Lower leg skin (tissue), 3 donors: ENCODE measurements at regions not wholly inside any gene's neighbourhood (a gene's known extent, or its start where the extent isn't known, plus 50 kb on each side); places are given as distances from the start of the nearest gene placed in this dataset.

Experiments used
- POLR2A ChIP-seq, 2 donors: fragments of 450-650 bp; IDR thresholded peaks; one replicate each; pipeline ENCODE4 v1.6.1; 2016 to 2017; ENCODE audit warnings: antibody characterized with exemption in 2 of 2, mild to moderate bottlenecking in 1 of 2, moderate library complexity in 1 of 2
- TF ChIP-seq, protein P1 (sequence below), 3 donors: fragments of 450-650 bp; IDR thresholded peaks; one replicate each; pipeline ENCODE4 v1.5.1; 2016; ENCODE audit warnings: antibody characterized with exemption in 3 of 3, mild to moderate bottlenecking in 3 of 3, moderate library complexity in 2 of 3

DNA sequence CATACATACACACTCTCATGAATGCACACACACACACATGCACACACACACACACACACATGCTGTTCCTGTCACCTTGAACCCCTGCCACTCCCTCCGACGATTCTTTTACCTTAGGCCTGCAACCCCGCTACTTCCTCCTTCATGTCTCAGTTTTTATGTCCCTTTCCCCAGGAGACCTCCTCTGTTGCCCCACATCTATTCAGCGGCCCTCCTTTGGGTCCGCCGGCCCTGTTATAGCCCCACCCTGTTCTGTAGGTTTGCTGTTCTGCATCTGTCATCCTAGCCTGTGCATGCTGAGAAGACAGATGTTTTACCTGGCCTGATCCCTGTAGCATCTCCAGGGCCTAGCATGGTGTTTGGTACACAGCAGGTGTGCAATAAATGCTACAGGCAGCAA lies 161.6 kb upstream of the PCBD1 start:
- TF ChIP-seq, protein P1, sequence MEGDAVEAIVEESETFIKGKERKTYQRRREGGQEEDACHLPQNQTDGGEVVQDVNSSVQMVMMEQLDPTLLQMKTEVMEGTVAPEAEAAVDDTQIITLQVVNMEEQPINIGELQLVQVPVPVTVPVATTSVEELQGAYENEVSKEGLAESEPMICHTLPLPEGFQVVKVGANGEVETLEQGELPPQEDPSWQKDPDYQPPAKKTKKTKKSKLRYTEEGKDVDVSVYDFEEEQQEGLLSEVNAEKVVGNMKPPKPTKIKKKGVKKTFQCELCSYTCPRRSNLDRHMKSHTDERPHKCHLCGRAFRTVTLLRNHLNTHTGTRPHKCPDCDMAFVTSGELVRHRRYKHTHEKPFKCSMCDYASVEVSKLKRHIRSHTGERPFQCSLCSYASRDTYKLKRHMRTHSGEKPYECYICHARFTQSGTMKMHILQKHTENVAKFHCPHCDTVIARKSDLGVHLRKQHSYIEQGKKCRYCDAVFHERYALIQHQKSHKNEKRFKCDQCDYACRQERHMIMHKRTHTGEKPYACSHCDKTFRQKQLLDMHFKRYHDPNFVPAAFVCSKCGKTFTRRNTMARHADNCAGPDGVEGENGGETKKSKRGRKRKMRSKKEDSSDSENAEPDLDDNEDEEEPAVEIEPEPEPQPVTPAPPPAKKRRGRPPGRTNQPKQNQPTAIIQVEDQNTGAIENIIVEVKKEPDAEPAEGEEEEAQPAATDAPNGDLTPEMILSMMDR (IDR thresholded peaks at IDR 0.05), result no peak
- TF ChIP-seq POLR2A (IDR thresholded peaks at IDR 0.05), result no peak
